HepG2 (cell line): ENCODE measurements at regions not wholly inside any gene's neighbourhood (a gene's known extent, or its start where the extent isn't known, plus 50 kb on each side); places are given as distances from the start of the nearest gene placed in this dataset.

Source experiments
- ATF7 ChIP-seq, 2 experiments: fragments of 450-650 bp in 1 of 2; sonication (generic) in 1 of 2; formaldehyde crosslinking in 1 of 2; IDR thresholded peaks; 2 replicates each; pipeline versions ENCODE4 v1.4.0 to v1.6.1; 2016 to 2020; ENCODE audit warnings: antibody characterized with exemption in 1 of 2, mild to moderate bottlenecking in 1 of 2, missing genetic modification reagents in 1 of 2
- CTCF ChIP-seq: sonication (generic); formaldehyde crosslinking; IDR thresholded peaks from 2 replicates; pipeline ENCODE4 v1.5.0; 2020; ENCODE audit warnings: mild to moderate bottlenecking, missing genetic modification reagents, moderate library complexity
- EZH2 ChIP-seq: conservative IDR thresholded peaks from 2 replicates; pipeline ENCODE4 v1.6.1; 2012; ENCODE audit warnings: mild to moderate bottlenecking, low read depth, low read length, moderate library complexity
- LBX2 ChIP-seq: sonication (generic); formaldehyde crosslinking; IDR thresholded peaks from 2 replicates; pipeline ENCODE4 v1.5.0; 2020; ENCODE audit warnings: missing genetic modification reagents, mild to moderate bottlenecking, borderline replicate concordance
- NR3C1 ChIP-seq: sonication (generic); formaldehyde crosslinking; IDR thresholded peaks from 2 replicates; pipeline ENCODE4 v1.4.0; 2020; ENCODE audit warnings: missing genetic modification reagents
- PRDM10 ChIP-seq: sonication (generic); formaldehyde crosslinking; IDR thresholded peaks from 2 replicates; pipeline ENCODE4 v1.4.0; 2020; ENCODE audit warnings: low read depth, missing genetic modification reagents
- SP1 ChIP-seq, 2 experiments: fragments of 450-650 bp in 1 of 2; sonication (generic) in 1 of 2; formaldehyde crosslinking in 1 of 2; IDR thresholded peaks; 2 replicates each; pipeline versions ENCODE4 v1.4.0 to v1.6.1; 2016 to 2020; ENCODE audit warnings: missing genetic modification reagents in 1 of 2
- SUZ12 ChIP-seq: fragments of 150-350 bp; IDR thresholded peaks from 2 replicates; pipeline ENCODE4 v1.6.1; 2014; ENCODE audit warnings: low read depth, low read length
- ZNF362 ChIP-seq: sonication (generic); formaldehyde crosslinking; IDR thresholded peaks from 2 replicates; pipeline ENCODE4 v1.4.0; 2020; ENCODE audit warnings: missing genetic modification reagents, mild to moderate bottlenecking, borderline replicate concordance

GRCh38 chr12:114993165-114993564 lies 309.2 kb upstream of the TBX3 start:
- no peak for TF ChIP-seq CTCF (CRISPR knock-in tag)
- TF ChIP-seq SUZ12: no peak
- TF ChIP-seq LBX2 (CRISPR knock-in tag): no peak
- TF ChIP-seq PRDM10: no peak
- no peak for TF ChIP-seq SP1 (IDR thresholded peaks at IDR 0.05)
- no peak for TF ChIP-seq SP1 (CRISPR knock-in tag; IDR thresholded peaks at IDR 0.05)
- no peak for TF ChIP-seq ATF7 (IDR thresholded peaks at IDR 0.05)
- TF ChIP-seq ATF7 (CRISPR knock-in tag; IDR thresholded peaks at IDR 0.05): no peak
- TF ChIP-seq ZNF362 (CRISPR knock-in tag): no peak
- no peak for TF ChIP-seq EZH2
- TF ChIP-seq NR3C1 (CRISPR knock-in tag): no peak
